ENCODE measurements at regions not wholly inside any gene's neighbourhood (a gene's known extent, or its start where the extent isn't known, plus 50 kb on each side); places are given as distances from the start of the nearest gene placed in this dataset.

DNA sequence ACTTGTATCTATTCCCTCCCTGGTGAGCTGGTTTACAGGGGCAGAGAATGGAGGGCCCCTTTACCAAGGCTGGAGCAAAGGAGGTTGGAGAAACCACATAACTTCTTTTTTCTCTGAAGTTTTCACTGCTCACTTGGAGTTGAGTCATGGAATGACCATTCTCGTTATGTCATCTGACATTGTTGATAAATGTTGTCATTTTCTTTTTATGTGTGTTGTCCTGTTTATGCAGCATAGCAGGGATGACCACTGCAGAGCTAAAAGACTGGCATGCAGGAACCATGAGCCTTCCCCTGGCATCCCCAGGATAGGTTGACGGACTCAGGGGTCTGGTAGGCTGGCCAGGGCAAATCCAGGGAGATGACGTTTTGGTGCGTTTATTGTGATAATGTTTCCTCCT is 256.8 kb upstream of the DDHD1 start:
- TF ChIP-seq EZH2phosphoT487 (IDR thresholded peaks at IDR 0.05; ENCODE audit: borderline replicate concordance, low read length): no peak
- TF ChIP-seq, protein P1, sequence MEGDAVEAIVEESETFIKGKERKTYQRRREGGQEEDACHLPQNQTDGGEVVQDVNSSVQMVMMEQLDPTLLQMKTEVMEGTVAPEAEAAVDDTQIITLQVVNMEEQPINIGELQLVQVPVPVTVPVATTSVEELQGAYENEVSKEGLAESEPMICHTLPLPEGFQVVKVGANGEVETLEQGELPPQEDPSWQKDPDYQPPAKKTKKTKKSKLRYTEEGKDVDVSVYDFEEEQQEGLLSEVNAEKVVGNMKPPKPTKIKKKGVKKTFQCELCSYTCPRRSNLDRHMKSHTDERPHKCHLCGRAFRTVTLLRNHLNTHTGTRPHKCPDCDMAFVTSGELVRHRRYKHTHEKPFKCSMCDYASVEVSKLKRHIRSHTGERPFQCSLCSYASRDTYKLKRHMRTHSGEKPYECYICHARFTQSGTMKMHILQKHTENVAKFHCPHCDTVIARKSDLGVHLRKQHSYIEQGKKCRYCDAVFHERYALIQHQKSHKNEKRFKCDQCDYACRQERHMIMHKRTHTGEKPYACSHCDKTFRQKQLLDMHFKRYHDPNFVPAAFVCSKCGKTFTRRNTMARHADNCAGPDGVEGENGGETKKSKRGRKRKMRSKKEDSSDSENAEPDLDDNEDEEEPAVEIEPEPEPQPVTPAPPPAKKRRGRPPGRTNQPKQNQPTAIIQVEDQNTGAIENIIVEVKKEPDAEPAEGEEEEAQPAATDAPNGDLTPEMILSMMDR (IDR thresholded peaks at IDR 0.05; ENCODE audit: low read depth, low read length, poor library complexity, severe bottlenecking): no peak

All from DOHH2 (cell line).